OCI-LY1 (cell line): ENCODE measurements at regions not wholly inside any gene's neighbourhood (a gene's known extent, or its start where the extent isn't known, plus 50 kb on each side); places are given as distances from the start of the nearest gene placed in this dataset.

Experiments
- H2AFZ ChIP-seq: fragments of 200-600 bp; sonication (generic), shearing (Covaris generic); 2 replicates; pipeline ENCODE4 v1.6.0; 2014; ENCODE audit warnings: antibody characterized with exemption, mild to moderate bottlenecking, low read length
- H3F3A ChIP-seq: fragments of 200-600 bp; sonication (generic), shearing (Covaris generic); 2 replicates; pipeline ENCODE4 v1.6.0; 2014; ENCODE audit warnings: mild to moderate bottlenecking, antibody characterized with exemption, low read length, moderate library complexity; ENCODE audit not compliant: insufficient read depth
- H3K27ac ChIP-seq: fragments of 200-600 bp; sonication (generic); 2 replicates; pipeline ENCODE4 v1.5.1; 2014; ENCODE audit warnings: low read length, mixed run types, mild to moderate bottlenecking, low read depth; ENCODE audit not compliant: poor library complexity, severe bottlenecking
- H3K27me3 ChIP-seq: fragments of 200-600 bp; sonication (generic); 2 replicates; pipeline ENCODE4 v1.6.0; 2014; ENCODE audit warnings: antibody characterized with exemption, mild to moderate bottlenecking, low read length, moderate library complexity; ENCODE audit not compliant: insufficient read depth
- H3K36me3 ChIP-seq: fragments of 200-600 bp; sonication (generic); 2 replicates; pipeline ENCODE4 v1.6.1; 2014; ENCODE audit warnings: mild to moderate bottlenecking, antibody characterized with exemption, low read length, moderate library complexity, mixed read lengths; ENCODE audit not compliant: insufficient read depth
- H3K4me1 ChIP-seq: fragments of 200-600 bp; sonication (generic); 2 replicates; pipeline ENCODE4 v1.5.1; 2014; ENCODE audit warnings: mild to moderate bottlenecking, low read length, moderate library complexity; ENCODE audit not compliant: insufficient read depth, severe bottlenecking
- H3K4me2 ChIP-seq: fragments of 200-600 bp; sonication (generic), shearing (Covaris generic); 2 replicates; pipeline ENCODE4 v1.6.1; 2014; ENCODE audit warnings: low read length
- H3K4me3 ChIP-seq: fragments of 200-600 bp; sonication (generic); 2 replicates; pipeline ENCODE4 v1.5.1; 2014; ENCODE audit warnings: low read length, low read depth, mild to moderate bottlenecking, mixed read lengths; ENCODE audit not compliant: poor library complexity, severe bottlenecking
- H3K79me2 ChIP-seq: fragments of 200-600 bp; shearing (Covaris generic); 2 replicates; pipeline ENCODE4 v1.6.1; 2016; ENCODE audit warnings: mixed run types, low read length, mixed read lengths; ENCODE audit not compliant: insufficient read depth
- H3K9ac ChIP-seq: fragments of 200-600 bp; sonication (generic), shearing (Covaris generic); 2 replicates; pipeline ENCODE4 v1.6.1; 2014; ENCODE audit warnings: mild to moderate bottlenecking, low read length, mixed read lengths
- H3K9me2 ChIP-seq: fragments of 200-600 bp; sonication (generic), shearing (Covaris generic); 2 replicates; pipeline ENCODE4 v1.6.1; 2014; ENCODE audit warnings: low read depth, mild to moderate bottlenecking, low read length, mixed read lengths
- H3K9me3 ChIP-seq: fragments of 200-600 bp; shearing (Covaris generic); 2 replicates; pipeline ENCODE4 v1.6.1; 2014; ENCODE audit warnings: low read length, mixed read lengths
- H4K20me1 ChIP-seq: fragments of 200-600 bp; sonication (generic), shearing (Covaris generic); 2 replicates; pipeline ENCODE4 v1.6.0; 2016; ENCODE audit warnings: mild to moderate bottlenecking, low read length; ENCODE audit not compliant: insufficient read depth
- EZH2 ChIP-seq: fragments of 200-600 bp; sonication (generic), shearing (Covaris generic); IDR thresholded peaks from 2 replicates; pipeline ENCODE4 v1.8.0; 2017; ENCODE audit warnings: borderline replicate concordance, mixed run types, mild to moderate bottlenecking, antibody characterized with exemption, low read length, moderate library complexity, mixed read lengths
- TF ChIP-seq, protein P1 (sequence below): fragments of 200-600 bp; sonication (generic), shearing (Covaris generic); IDR thresholded peaks from 2 replicates; pipeline ENCODE4 v1.5.1; 2017; ENCODE audit warnings: mild to moderate bottlenecking, antibody characterized with exemption, low read length, moderate library complexity, mixed read lengths

DNA sequence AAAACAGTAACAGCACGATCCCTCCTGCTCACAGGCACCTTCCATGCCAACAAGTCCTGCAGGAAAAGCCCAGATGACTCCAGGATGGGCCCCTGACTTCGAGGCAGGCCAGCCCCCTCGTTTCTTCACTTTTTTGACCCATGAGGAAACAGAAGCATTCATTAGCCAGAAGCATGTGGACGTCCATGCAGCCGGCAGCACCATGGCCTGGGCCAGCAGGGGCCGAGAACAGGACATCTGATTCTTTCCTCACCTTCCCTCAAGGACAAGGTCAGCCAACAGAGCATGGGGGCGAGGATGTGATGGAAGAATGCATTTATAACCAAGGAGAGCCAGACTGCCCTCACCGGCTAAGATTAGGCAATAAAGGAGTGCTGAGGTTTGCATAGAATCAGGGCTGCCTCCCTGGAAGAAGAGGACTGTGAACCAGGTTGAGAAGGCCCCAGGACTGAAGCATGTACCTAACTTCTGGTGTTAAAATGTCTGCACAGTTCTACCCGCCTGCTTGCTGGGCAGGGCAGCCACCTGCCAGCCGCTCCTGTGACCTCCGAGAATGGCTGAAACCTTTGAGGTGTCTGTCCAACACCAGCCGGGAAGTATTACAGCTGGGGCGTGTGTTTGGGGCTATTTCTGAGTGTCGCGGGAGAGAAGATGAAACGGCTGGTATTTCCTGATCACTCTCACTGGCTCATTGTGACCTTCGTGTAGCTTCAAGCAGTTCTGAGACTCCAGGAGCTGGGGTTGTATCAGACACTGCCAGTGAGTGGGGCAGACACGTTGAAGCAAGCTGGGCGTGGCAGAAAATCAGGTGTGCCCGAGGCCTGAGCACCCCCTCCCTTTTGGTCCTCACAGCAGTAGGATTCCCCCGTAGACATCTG, 94.0 kb upstream of the TNRC6C start:
- Histone ChIP-seq H3K4me2 (no peak overlapping the region), H4K20me1 (no peaks in the 10 kb centered on the region), H3K9me2 (no peaks in the 10 kb centered on the region), H2AFZ (no peak overlapping the region), H3K9ac (no peak overlapping the region), H3K27ac (no peak overlapping the region), H3K79me2 (no peaks in the 10 kb centered on the region), H3K4me3 (no peak overlapping the region), H3K27me3 (peaks cover 22% of the 10 kb centered on the region; the same call in 1 of the 2 replicates), H3K9me3 (no peaks in the 10 kb centered on the region), H3K4me1 (peaks cover 6% of the 10 kb centered on the region), H3F3A (no peaks in the 10 kb centered on the region), H3K36me3 (no peaks in the 10 kb centered on the region)
- no peak for TF ChIP-seq EZH2
- TF ChIP-seq, protein P1, sequence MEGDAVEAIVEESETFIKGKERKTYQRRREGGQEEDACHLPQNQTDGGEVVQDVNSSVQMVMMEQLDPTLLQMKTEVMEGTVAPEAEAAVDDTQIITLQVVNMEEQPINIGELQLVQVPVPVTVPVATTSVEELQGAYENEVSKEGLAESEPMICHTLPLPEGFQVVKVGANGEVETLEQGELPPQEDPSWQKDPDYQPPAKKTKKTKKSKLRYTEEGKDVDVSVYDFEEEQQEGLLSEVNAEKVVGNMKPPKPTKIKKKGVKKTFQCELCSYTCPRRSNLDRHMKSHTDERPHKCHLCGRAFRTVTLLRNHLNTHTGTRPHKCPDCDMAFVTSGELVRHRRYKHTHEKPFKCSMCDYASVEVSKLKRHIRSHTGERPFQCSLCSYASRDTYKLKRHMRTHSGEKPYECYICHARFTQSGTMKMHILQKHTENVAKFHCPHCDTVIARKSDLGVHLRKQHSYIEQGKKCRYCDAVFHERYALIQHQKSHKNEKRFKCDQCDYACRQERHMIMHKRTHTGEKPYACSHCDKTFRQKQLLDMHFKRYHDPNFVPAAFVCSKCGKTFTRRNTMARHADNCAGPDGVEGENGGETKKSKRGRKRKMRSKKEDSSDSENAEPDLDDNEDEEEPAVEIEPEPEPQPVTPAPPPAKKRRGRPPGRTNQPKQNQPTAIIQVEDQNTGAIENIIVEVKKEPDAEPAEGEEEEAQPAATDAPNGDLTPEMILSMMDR = no peak

DNA sequence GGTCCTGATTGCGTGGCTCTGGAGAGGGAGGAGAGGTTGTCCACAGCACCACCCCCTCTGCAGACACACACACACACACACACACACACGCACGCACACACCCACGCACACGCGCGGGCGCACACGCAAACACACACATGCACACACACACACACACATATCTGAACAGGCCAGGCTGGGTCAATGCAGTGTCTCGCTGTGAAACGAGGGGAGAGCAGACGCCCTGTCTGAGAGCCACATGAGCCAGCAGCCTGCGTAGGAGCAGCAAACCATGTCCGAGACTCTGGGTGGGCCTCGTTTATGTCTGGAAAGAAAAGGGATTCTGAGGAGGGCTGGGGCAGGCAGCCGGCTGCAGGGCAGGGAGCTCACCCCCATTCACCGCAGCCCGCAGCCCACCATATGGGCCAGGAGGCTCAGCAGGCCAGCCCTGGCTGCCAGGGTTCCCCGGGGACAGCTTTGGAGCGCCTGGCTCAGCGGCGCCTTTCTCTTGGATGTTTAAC, 93.3 kb upstream of the TNRC6C start:
- TF ChIP-seq, protein P1 = no peak
- no peak for TF ChIP-seq EZH2
- H3K9me2 ChIP-seq = no peaks in the 10 kb centered on the region
- no peaks in the 10 kb centered on the region for H3K79me2 ChIP-seq
- H3K4me2 ChIP-seq = no peak overlapping the region
- H2AFZ ChIP-seq = no peak overlapping the region
- H3K4me1 ChIP-seq = peaks cover 13% of the 10 kb centered on the region
- H3K36me3 ChIP-seq = no peaks in the 10 kb centered on the region
- no peaks in the 10 kb centered on the region for H3K9me3 ChIP-seq
- H3K27me3 ChIP-seq = peaks cover 20% of the 10 kb centered on the region; the same call in 1 of the 2 replicates
- no peaks in the 10 kb centered on the region for H3F3A ChIP-seq
- no peak overlapping the region for H3K27ac ChIP-seq
- no peak overlapping the region for H3K4me3 ChIP-seq
- H3K9ac ChIP-seq = no peak overlapping the region
- H4K20me1 ChIP-seq = no peaks in the 10 kb centered on the region

DNA sequence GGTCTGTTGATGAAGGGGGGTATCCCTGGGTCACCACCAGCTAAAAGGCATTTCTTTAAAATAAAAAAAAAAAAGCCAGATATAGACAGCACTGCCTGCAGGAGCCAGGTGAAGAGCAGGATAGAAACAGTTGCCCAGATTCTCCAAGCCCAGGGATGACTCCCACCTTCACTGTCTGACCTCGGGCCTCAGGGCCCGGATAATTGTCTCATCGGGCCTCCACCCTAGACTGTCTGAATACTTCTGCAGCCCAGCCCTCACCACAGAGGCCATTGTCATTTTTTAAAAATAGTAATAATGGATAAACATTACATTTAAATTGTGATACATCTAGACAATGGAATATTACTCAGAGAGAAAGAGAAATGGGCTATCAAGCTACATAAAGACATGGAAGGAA, 92.8 kb upstream of the TNRC6C start:
- Histone ChIP-seq H3K9me2 (no peaks in the 10 kb centered on the region), H3K4me3 (no peak overlapping the region), H3K4me2 (no peak overlapping the region), H4K20me1 (no peaks in the 10 kb centered on the region), H3F3A (no peaks in the 10 kb centered on the region), H3K79me2 (no peaks in the 10 kb centered on the region), H3K36me3 (no peaks in the 10 kb centered on the region), H3K27ac (no peak overlapping the region), H3K27me3 (peaks cover 15% of the 10 kb centered on the region; the same call in 1 of the 2 replicates), H2AFZ (no peak overlapping the region), H3K9ac (no peak overlapping the region), H3K9me3 (no peaks in the 10 kb centered on the region), H3K4me1 (peaks cover 14% of the 10 kb centered on the region)
- TF ChIP-seq EZH2 = no peak
- TF ChIP-seq, protein P1 = no peak
